Amygdala (tissue), 56 donors: ENCODE measurements at regions not wholly inside any gene's neighbourhood (a gene's known extent, or its start where the extent isn't known, plus 50 kb on each side); places are given as distances from the start of the nearest gene placed in this dataset.

ENCODE experiments used
- DNase-seq, 56 donors: peaks; one replicate each; lab custom pipeline; 2025; lab: John Stamatoyannopoulos, UW

DNA sequence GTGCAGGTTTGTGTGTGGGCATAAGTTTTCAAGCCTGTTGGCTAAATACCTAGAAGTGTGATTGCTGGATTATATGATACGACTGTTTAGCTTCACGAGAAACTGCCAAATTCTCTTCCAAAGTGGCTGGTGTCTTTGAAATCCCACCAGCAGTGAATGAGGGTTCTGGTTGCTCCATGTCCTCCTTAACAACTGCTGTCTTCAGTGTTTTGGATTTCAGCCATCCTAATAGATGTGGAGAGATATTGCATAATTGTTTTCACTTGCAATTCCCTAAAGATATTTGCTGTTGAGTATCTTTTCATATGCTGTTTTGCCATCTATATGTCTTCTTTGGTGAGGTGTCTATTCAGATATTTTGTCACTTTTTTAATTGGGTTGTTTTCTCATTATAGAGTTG is 390.5 kb downstream of the ZNF536 start:
- DNase-seq: no peak

DNA sequence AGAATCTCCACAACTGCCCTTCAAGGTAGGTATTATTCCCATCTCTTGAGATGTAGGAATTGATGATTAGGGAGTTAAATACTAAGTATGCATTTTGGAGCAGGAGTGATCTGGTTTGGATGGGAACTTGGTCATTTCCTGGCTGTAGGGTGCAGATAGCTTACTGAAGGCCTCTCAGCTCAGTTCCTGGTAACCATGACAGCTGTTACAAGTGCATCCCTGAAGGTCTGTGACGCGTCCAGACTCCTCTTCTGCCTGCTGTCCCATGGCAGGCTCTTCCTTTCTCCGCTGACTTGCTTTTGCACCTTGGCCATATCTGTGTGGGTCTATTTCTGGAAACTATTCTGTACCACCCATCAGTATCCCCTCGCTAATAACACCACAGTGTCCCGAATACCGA is 387.8 kb downstream of the ZNF536 start:
- no peak for DNase-seq

DNA sequence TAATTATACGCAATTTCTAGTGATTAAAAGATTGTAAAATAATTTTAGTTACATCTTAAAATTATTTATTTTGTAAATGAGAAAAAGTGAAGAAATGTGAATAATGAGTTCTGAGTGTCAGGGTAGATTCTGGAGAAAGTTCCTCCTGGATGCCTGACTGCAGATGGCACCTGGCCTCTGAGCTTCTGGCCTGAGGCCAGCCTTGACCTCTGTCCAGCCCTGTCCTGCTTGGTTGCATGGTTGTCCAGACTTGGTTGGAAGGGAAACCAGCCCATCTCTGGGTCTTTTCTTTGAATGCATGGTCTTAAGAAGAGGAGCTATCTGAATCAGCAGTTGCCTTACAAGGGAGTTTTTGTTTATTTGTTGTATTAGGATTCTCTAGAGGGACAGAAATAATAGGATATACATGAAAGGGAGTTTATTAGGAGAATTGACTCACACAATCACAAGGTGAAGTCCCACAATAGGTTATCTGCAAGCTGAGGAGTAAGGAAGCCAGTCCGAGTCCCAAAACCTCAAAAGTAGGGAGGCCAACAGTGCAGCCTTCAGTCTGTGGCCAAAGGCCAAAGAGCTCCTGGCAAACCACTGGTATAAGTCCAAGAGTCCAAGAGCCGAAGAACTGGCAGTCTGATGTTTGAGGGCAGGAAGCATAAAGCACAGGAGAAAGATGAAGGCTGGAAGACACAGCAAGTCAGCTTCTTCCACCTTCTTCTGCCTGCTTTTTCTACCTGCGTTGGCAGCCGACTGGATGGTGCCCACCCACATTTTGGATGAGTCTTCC is 385.8 kb downstream of the ZNF536 start:
- DNase-seq: no peak

DNA sequence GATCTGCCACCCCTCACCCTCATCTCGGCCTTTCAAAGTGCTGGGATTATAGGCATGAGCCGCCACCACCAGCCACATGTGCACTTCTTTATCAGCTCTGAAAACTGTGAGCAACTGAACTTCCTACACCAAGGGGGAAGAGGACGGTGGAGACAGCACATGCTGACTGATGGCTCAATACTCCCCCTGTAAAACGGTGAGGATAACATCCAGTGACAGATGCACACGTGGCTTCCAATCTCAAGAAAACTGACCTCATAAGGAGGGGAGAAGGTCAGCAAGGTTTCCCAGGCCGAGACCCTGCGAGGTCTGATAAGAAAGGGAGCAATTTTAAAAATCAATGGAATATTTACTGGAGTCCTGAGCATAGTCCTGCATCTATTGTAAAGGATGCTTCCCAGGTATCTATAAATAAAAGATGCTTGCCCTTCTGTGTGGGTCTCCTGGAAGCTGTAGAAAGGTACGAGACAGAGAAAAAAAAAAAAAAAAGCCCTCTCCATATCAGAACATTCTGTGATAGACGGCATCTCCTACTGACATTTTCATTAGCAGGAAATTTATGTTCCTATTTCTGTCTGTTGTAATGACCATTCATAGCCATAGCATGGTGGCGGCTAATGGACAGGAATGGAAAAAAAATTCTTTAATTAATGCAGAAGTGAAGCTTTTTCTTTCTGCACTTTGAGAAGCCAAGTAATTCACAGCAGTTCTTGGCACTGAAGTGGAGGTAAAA is 385.1 kb downstream of the ZNF536 start:
- DNase-seq: no peak

DNA sequence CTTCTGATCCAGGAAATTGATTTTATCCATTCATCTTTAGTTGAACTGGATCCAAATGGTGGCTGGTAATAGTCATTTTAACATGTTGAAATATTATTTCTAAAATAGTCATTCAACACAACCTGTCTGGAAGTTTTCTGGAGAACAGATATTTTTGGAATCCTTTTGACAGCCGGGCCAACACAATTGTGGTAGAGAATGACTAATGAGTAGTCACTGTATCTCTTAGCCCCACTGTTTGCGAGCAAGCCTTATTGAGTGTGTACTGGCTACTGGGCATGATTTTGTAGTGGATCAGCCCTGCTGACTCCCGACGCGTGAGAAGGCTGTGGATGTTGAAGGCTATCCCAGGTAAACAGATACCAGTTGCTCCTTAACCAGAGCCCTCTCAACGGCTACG is 383.4 kb downstream of the ZNF536 start:
- peak in 1 of 56 donors; percentile 29 for DNase-seq

DNA sequence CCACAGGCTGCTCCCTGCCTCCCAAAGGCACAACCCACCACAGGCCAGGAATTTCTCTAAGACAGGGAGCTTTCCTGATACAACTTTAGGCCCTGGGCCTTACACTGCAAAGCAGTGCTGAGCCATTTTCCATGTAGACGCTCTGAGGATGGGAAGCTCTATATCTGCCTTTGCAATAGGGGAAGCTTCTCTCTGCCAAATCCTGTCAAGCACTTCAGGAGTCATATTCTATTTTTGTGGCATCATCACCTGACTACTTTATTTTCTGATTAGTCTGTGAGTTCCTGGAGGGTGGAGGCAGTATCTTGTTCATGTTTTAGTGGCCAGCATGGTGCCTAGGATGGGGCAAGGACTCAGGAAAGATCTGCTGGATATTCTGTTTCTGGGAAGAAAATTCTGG is 382.0 kb downstream of the ZNF536 start:
- no peak for DNase-seq

DNA sequence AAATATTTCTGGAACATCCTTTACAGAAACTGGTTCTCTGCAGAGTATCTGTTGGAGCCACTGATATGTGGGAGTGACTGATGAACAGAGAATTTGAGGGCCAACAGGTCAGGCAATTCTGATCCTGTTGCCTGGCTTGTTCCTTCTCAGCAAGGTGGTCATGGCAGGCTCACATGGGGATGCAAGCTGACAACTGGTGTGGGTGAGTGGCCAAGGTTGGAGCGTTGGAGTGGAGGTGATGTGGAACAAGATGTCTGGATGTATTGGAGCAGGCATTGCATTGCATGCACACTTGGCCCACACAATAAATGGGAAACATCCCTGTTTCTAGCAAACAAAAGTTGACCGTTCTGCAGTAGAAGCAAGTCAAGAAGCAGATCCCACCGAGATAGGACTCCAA is 380.7 kb downstream of the ZNF536 start:
- no peak for DNase-seq

DNA sequence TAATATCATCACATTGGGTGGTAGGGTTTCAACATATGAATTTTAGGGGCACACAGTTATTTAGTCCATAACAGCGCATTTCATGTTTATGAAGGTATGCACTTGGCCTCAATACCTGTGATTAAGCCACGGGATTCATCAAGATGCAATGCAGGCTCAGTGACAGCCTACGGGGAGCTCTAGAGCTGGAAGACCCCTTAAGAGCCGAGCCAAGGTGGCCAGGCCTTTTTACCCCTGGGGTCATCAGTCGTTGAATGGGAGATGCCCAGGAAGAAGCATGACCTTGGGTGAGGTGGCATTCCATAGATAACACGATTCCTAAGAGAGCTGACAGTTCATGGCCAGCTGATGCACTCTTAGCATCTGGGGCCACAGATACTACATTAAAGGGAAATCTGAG is 380.0 kb downstream of the ZNF536 start:
- no peak for DNase-seq

DNA sequence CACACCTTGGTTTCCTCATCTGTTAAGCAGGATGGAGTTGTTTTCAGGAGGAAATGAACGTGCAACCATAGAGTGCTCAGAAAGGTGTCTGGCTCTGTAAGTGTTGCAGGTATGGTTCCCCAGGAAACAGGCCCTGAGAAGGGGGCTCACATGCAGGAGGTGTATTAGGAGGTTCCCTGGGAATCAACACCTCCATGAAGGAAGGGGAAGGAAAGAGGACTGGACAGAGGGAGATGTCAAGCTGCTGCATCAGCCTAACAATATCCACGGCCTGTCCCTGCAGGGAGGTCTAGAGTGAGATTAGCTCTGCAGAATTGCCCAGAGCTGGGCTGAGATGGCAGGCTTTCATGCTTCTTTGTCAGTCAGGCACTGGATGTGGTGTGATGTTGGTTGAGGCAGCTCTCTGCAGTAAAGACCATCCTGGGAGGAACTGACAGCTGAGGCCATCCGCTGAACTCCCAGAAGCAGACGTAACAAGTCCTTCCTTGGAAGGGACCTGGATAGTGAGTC is 373.3 kb downstream of the ZNF536 start:
- DNase-seq: no peak

DNA sequence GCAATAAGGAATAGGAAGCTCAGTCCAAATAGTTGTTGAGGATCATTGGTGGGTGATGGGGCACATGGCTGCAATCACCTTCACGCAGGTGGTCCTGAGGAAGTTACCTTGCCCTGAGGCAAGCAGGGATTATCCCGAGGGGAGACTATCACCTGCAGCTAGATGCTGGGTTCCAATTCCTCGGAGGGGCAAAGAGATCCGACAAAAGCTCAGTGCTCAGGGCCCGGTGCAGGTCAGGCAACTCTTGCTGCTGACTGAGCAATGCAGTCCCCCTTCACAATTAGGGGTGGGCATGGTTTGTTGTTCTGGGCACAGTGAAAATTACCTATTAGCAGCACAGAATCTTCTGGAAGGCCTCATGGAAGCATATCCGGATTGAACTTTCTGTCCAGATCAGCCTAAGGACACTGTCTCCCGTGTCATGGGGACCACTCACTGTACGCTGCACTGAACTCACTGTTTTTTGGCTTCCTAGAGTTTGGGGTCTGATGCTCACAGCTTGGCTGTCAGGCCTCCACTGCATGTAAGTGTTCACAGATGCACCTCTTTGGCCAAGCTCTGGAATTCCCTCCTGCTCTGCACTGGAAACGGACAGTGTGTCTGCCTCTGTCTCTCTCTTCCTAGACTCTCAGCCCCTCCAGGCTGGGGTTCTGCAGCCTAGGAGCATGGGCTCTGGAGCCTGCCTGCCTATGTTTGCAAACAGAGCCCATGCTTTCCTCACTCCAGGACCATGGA is 372.7 kb downstream of the ZNF536 start:
- DNase-seq: no peak

DNA sequence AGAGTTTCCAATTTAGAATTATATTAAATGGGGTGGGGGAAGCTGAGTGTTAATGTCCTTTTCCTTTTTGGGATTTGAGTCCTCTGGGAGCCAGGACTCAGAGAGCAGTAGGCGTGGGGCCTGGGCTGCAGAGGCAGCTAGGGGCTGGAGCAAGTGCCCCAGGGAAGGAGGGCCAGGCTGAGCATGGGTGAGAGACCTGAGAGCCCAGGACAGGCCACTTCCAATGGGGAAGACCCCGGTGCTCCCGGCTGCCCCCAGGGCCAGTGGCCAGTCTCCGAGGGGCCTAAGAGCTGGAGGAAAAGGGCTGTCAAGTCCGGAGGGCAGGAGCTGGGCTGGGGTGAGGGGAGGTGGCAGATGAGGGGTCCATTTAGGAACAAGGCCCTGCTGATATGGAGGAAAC is 371.5 kb downstream of the ZNF536 start:
- no peak for DNase-seq

DNA sequence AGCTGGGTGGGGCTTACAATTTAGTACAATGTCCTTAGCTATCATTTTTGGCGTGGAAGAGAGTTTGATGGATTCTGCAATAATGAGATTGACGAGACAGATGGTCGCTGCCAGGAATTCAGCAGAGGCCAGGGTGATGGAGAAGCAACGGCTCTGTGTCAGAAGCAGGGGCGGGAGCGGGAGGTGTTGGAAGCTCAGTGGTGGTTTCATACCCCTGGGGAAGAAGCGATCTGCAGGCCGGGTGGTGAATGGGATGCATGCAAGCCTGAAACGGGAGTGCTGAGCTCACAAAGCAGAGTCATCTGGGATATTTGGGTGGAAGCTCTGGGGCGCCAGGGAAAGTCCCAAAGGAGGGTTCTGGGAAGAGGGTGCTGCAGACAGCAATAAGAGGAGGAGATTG is 370.8 kb downstream of the ZNF536 start:
- no peak for DNase-seq

DNA sequence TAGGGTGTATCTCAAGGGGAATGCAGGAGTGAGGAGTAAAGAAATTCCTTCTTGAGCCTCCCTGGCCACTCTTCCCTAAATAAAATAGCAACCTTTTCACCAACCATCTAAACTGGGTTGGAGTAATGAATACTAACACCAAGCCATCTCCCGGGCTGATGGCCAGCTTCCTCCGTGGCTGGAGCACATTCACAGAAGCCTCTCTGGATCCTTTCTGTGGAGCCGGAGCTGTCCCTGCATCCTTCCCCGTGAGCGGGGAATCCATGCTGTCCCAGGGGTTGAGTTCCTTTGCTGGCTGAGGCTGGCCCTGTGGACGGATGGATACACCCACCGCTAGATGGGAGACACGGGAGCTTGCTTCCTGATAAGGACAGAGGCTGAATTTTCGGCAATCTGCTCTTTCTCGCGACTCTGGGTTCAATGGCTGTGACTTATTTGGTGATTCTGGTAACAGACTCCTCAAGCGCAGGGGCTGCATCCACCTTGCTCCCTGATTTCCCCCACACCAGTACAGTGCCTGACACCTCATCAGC is 370.3 kb downstream of the ZNF536 start:
- DNase-seq: no peak

DNA sequence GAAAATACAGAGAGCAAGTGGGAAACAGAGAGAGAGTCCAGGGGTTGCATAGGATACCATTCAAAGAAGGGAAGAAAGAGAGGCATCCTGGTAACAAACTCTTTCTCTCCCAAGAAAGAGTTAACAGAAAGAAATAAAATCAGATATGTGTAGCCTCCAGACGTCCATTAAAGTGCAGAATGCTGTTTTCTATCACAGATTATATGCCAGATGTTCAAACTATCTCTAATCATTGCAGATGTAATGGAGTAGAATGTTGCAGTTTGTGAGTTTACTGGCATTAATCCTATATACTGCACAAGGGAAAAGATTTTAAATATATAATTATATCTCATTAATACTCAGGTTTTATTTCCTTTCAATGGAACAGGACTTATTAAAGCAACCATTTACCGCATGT is 369.4 kb downstream of the ZNF536 start:
- no peak for DNase-seq

DNA sequence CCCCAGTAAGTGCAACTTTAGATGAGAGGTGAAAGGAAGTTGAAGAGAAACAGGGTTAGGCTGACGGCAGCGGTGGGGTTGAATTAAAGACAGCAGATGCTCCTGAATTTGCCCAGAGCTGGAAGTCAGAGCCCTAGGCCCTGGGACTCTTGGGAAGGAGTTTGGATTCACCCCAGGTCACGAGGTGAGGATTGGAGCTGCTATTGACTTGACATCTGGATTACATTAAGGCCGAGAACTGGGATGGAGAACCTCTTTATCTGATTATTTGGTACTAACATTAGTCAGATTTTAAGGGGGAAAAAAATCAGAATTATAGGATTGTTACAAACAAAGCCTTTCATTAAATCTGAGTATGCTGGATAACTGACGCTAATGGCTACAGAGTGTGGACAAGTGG is 367.2 kb downstream of the ZNF536 start:
- no peak for DNase-seq

DNA sequence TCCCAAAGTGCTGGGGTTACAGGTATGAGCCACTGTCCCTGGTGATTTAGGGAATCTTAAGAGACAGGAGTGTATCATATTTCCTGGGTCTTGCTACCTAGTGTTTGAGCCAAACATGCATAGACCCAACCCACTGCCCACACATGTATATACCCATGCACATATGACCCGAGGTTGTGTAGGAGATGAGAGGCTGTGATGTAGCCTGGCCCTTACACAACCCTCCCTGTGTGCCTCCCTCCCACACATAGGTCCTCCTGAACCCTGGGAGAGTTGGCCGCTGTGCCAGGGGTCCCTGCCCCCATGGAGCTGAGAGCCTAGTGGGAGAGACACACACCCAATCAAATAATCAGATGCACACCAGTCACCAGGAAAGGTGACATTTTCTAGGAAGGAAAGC is 365.9 kb downstream of the ZNF536 start:
- DNase-seq: no peak

DNA sequence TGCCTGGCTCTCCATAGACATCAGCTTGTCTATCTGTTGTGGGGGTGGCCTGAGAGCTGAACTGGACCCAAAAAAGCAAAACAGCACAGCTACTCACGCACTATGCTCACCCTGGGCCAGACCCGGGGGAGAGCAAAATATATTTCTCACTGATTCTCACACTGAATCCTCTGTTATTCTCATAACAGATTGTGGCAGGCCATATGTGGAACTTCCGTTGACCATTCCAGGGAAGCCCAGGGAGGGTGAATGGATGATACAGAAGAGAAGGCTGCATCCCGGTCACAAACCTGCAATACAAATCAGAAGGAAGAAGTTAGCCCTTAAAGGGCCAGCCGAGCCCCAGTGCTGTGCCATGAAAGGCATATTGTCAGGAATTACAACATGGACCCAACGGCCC is 362.5 kb downstream of the ZNF536 start:
- DNase-seq: no peak

DNA sequence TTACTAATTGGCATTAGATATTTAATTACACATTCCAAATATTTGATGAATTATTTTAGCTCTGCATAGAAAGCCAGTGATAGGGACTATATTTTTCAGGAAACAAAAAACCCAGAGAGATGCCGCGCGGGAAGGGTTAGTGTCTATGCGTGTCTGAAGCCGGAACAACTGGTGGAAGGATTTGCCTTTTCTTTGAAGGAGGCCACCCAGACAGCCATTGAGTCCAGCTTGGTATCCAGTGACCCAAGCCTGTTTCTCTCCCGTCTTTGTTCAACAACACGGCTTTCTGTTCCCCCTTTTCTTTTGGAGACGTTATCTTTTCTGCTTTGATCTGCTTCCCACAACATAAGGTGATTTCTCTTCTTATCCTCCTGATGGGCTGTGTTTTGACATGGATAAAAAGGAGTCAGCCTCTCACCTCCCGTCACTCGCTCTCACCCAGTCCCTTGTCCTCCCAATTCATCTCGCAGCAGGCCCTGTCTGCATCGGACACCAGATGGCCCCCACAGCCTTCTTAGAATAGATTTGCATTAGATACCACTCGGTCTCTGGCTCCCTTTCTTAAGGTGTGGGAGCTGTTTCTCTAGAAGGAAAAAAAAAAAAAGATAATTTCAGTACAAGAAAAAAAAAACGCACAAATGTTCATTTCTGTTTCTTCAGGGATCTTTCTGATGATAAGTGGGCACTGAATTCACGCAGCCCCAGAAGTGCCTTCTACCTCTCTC is 361.8 kb downstream of the ZNF536 start:
- peak in 24 of 56 donors; percentile 1 to 59 (median 14) for DNase-seq

DNA sequence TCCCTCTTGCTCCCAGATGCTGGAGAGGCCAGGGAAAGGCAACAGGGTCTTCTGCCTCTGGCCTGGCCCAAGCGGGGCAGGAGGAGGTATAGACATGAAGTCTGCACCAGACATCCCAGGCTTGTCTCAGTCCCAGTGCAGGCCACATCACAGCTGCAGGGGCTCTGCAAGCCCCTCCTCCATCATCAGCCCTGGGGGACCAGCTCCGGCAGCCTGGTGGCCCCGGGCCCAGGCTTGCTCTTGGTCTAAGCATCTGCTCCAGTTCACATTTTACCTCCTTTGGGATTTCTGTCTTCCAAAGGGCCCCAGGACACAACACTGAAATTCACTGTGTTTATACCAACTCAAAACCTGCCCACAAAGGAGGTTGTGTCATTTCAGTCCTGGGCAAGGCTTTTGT is 359.4 kb downstream of the ZNF536 start:
- no peak for DNase-seq

DNA sequence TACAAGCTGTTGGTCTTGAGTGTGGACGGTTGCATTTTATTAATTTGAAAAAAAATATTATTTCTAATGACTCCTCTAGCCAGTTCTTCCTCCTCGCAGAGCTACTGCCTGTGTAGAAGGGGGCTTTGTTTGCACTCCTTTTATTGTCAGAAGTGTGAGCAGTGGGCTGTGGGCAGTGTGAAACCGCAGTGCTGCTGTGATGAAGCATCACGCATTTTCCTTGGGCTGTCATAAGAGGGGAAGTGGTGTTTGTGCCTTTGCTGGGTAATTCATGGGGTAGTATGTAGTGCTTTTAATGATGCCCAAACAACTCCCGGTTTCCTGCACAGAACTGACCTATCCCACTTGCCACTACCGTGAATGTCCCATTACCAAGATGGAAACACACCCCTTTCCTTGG is 357.3 kb downstream of the ZNF536 start:
- DNase-seq: no peak
